ENCODE measurements at regions not wholly inside any gene's neighbourhood (a gene's known extent, or its start where the extent isn't known, plus 50 kb on each side); places are given as distances from the start of the nearest gene placed in this dataset.

- no peak overlapping the region for H3K9ac ChIP-seq (ENCODE audit: low read length)
- no peaks in the 10 kb centered on the region for H3K79me2 ChIP-seq (ENCODE audit: insufficient read depth, low read length)
- H3K9me3 ChIP-seq (ENCODE audit: low read length), result no peaks in the 10 kb centered on the region
- H3K4me2 ChIP-seq (ENCODE audit: low read length), result no peak overlapping the region
- no peak overlapping the region for H3K4me3 ChIP-seq (ENCODE audit: low read depth, low read length, poor library complexity, severe bottlenecking)
- H3K27me3 ChIP-seq (ENCODE audit: insufficient read depth, low read length), result no peaks in the 10 kb centered on the region
- TF ChIP-seq, protein P1, sequence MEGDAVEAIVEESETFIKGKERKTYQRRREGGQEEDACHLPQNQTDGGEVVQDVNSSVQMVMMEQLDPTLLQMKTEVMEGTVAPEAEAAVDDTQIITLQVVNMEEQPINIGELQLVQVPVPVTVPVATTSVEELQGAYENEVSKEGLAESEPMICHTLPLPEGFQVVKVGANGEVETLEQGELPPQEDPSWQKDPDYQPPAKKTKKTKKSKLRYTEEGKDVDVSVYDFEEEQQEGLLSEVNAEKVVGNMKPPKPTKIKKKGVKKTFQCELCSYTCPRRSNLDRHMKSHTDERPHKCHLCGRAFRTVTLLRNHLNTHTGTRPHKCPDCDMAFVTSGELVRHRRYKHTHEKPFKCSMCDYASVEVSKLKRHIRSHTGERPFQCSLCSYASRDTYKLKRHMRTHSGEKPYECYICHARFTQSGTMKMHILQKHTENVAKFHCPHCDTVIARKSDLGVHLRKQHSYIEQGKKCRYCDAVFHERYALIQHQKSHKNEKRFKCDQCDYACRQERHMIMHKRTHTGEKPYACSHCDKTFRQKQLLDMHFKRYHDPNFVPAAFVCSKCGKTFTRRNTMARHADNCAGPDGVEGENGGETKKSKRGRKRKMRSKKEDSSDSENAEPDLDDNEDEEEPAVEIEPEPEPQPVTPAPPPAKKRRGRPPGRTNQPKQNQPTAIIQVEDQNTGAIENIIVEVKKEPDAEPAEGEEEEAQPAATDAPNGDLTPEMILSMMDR (IDR thresholded peaks at IDR 0.05; ENCODE audit: low read length), result no peak
- TF ChIP-seq EZH2 (IDR thresholded peaks at IDR 0.05; ENCODE audit: borderline replicate concordance, low read length), result no peak
- no peaks in the 10 kb centered on the region for H3K9me2 ChIP-seq (ENCODE audit: low read depth, low read length)
- no peaks in the 10 kb centered on the region for H3K36me3 ChIP-seq (ENCODE audit: insufficient read depth, low read length)
- H3K4me1 ChIP-seq (ENCODE audit: insufficient read depth, low read length, severe bottlenecking), result no peaks in the 10 kb centered on the region
- H2AFZ ChIP-seq (ENCODE audit: low read length), result no peak overlapping the region
- H4K20me1 ChIP-seq (ENCODE audit: insufficient read depth, low read length), result no peaks in the 10 kb centered on the region
- H3K27ac ChIP-seq (ENCODE audit: low read depth, low read length, poor library complexity, severe bottlenecking), result no peak overlapping the region
- H3F3A ChIP-seq (ENCODE audit: insufficient read depth, low read length), result no peaks in the 10 kb centered on the region
Measured at GRCh38 chr18:66126266-66126665, 375.5 kb downstream of the CDH7 start.

GRCh38 chr18:66124394-66124793 is 373.6 kb downstream of the CDH7 start:
- no peaks in the 10 kb centered on the region for H3K9me3 ChIP-seq (ENCODE audit: low read length)
- no peaks in the 10 kb centered on the region for H3K36me3 ChIP-seq (ENCODE audit: insufficient read depth, low read length)
- H3K27me3 ChIP-seq (ENCODE audit: insufficient read depth, low read length), result no peaks in the 10 kb centered on the region
- TF ChIP-seq EZH2 (IDR thresholded peaks at IDR 0.05; ENCODE audit: borderline replicate concordance, low read length), result no peak
- TF ChIP-seq, protein P1 (IDR thresholded peaks at IDR 0.05; ENCODE audit: low read length), result no peak; the same call in 1 of the 2 replicates
- no peaks in the 10 kb centered on the region for H3K79me2 ChIP-seq (ENCODE audit: insufficient read depth, low read length)
- H3K4me3 ChIP-seq (ENCODE audit: low read depth, low read length, poor library complexity, severe bottlenecking), result no peak overlapping the region
- H3K27ac ChIP-seq (ENCODE audit: low read depth, low read length, poor library complexity, severe bottlenecking), result no peak overlapping the region
- H4K20me1 ChIP-seq (ENCODE audit: insufficient read depth, low read length), result no peaks in the 10 kb centered on the region
- no peak overlapping the region for H3K9ac ChIP-seq (ENCODE audit: low read length)
- H3K9me2 ChIP-seq (ENCODE audit: low read depth, low read length), result no peaks in the 10 kb centered on the region
- no peak overlapping the region for H3K4me2 ChIP-seq (ENCODE audit: low read length)
- H2AFZ ChIP-seq (ENCODE audit: low read length), result no peak overlapping the region
- no peaks in the 10 kb centered on the region for H3F3A ChIP-seq (ENCODE audit: insufficient read depth, low read length)
- H3K4me1 ChIP-seq (ENCODE audit: insufficient read depth, low read length, severe bottlenecking), result no peaks in the 10 kb centered on the region

- H3K79me2 ChIP-seq (ENCODE audit: insufficient read depth, low read length), result no peaks in the 10 kb centered on the region
- H3F3A ChIP-seq (ENCODE audit: insufficient read depth, low read length), result no peaks in the 10 kb centered on the region
- H3K9me3 ChIP-seq (ENCODE audit: low read length), result no peaks in the 10 kb centered on the region
- no peak overlapping the region for H3K4me2 ChIP-seq (ENCODE audit: low read length)
- H3K9ac ChIP-seq (ENCODE audit: low read length), result no peak overlapping the region
- H3K27ac ChIP-seq (ENCODE audit: low read depth, low read length, poor library complexity, severe bottlenecking), result no peak overlapping the region
- H3K36me3 ChIP-seq (ENCODE audit: insufficient read depth, low read length), result no peaks in the 10 kb centered on the region
- TF ChIP-seq, protein P1 (IDR thresholded peaks at IDR 0.05; ENCODE audit: low read length), result no peak
- no peak for TF ChIP-seq EZH2 (IDR thresholded peaks at IDR 0.05; ENCODE audit: borderline replicate concordance, low read length)
- H2AFZ ChIP-seq (ENCODE audit: low read length), result no peak overlapping the region
- H3K27me3 ChIP-seq (ENCODE audit: insufficient read depth, low read length), result no peaks in the 10 kb centered on the region
- no peaks in the 10 kb centered on the region for H3K4me1 ChIP-seq (ENCODE audit: insufficient read depth, low read length, severe bottlenecking)
- H3K4me3 ChIP-seq (ENCODE audit: low read depth, low read length, poor library complexity, severe bottlenecking), result no peak overlapping the region
- H3K9me2 ChIP-seq (ENCODE audit: low read depth, low read length), result no peaks in the 10 kb centered on the region
- no peaks in the 10 kb centered on the region for H4K20me1 ChIP-seq (ENCODE audit: insufficient read depth, low read length)
Measured at GRCh38 chr18:66119347-66119746, 368.5 kb downstream of the CDH7 start.

Data from OCI-LY1 (cell line).